Astrocyte (in vitro differentiated cells and primary cell): ENCODE measurements at regions not wholly inside any gene's neighbourhood (a gene's known extent, or its start where the extent isn't known, plus 50 kb on each side); places are given as distances from the start of the nearest gene placed in this dataset.
A peak's percentile ranks its signal among the peaks of the same experiment; 100 is the strongest.

ENCODE experiments used
- DNase-seq: peaks from one replicate; pipeline ENCODE4 v3.0.0-alpha.2; 2010; ENCODE audit warnings: low read depth
- FAIRE-seq: peaks from 2 replicates; lab custom pipeline; 2011; peaks lifted over from hg19 to GRCh38; lab: Jason Lieb, UNC
- H2AFZ ChIP-seq: 2 replicates; pipeline ENCODE4 v1.6.0; 2012; ENCODE audit warnings: low read depth, low read length, inconsistent platforms
- H3K27ac ChIP-seq: 2 replicates; pipeline ENCODE4 v1.5.1; 2011; ENCODE audit warnings: low read depth, low read length, inconsistent platforms
- H3K27me3 ChIP-seq: 2 replicates; pipeline ENCODE4 v1.6.0; 2011; ENCODE audit warnings: low read length, inconsistent platforms; ENCODE audit not compliant: insufficient read depth
- H3K36me3 ChIP-seq: 2 replicates; pipeline ENCODE4 v1.5.1; 2011; ENCODE audit warnings: low read length, inconsistent platforms; ENCODE audit not compliant: insufficient read depth
- H3K4me1 ChIP-seq: 2 replicates; pipeline ENCODE4 v1.5.1; 2011; ENCODE audit warnings: low read length, inconsistent platforms; ENCODE audit not compliant: insufficient read depth
- H3K4me2 ChIP-seq: 2 replicates; pipeline ENCODE4 v1.6.0; 2012; ENCODE audit warnings: low read length, inconsistent platforms
- H3K4me3 ChIP-seq: 2 replicates; pipeline ENCODE4 v1.5.1; 2011; ENCODE audit warnings: low read depth, mild to moderate bottlenecking, low read length, inconsistent platforms; ENCODE audit not compliant: insufficient read depth
- H3K79me2 ChIP-seq: 2 replicates; pipeline ENCODE4 v1.6.0; 2012; ENCODE audit warnings: mild to moderate bottlenecking, low read length, inconsistent platforms; ENCODE audit not compliant: insufficient read depth
- H3K9ac ChIP-seq: 2 replicates; pipeline ENCODE4 v1.6.0; 2012; ENCODE audit warnings: mild to moderate bottlenecking, low read length, inconsistent platforms
- H3K9me3 ChIP-seq: 2 replicates; pipeline ENCODE4 v1.5.1; 2012; ENCODE audit warnings: low read depth, mild to moderate bottlenecking, low read length, inconsistent platforms; ENCODE audit not compliant: insufficient read depth
- H4K20me1 ChIP-seq: 2 replicates; pipeline ENCODE4 v1.6.0; 2012; ENCODE audit warnings: low read length, inconsistent platforms; ENCODE audit not compliant: insufficient read depth
- H3K27ac Mint-ChIP-seq: one replicate; pipeline ENCODE4 v1.8.0; 2021; ENCODE audit warnings: mild to moderate bottlenecking, mixed read lengths; ENCODE audit not compliant: unreplicated experiment
- H3K27me3 Mint-ChIP-seq: one replicate; pipeline ENCODE4 v1.8.0; 2021; ENCODE audit warnings: low read depth, mixed read lengths; ENCODE audit not compliant: unreplicated experiment
- H3K36me3 Mint-ChIP-seq: one replicate; pipeline ENCODE4 v1.8.0; 2021; ENCODE audit warnings: low read depth, mixed read lengths; ENCODE audit not compliant: unreplicated experiment
- H3K4me1 Mint-ChIP-seq: one replicate; pipeline ENCODE4 v1.8.0; 2021; ENCODE audit warnings: low read depth, mixed read lengths; ENCODE audit not compliant: unreplicated experiment
- H3K4me3 Mint-ChIP-seq: one replicate; pipeline ENCODE4 v1.8.0; 2021; ENCODE audit warnings: mild to moderate bottlenecking, moderate library complexity, mixed read lengths; ENCODE audit not compliant: unreplicated experiment
- H3K9me3 Mint-ChIP-seq: one replicate; pipeline ENCODE4 v1.8.0; 2021; ENCODE audit warnings: mild to moderate bottlenecking, mixed read lengths; ENCODE audit not compliant: unreplicated experiment
- EZH2 ChIP-seq: IDR thresholded peaks from 2 replicates; pipeline ENCODE4 v1.6.1; 2012; ENCODE audit warnings: mild to moderate bottlenecking, low read length, inconsistent platforms; ENCODE audit not compliant: insufficient read depth
- TF ChIP-seq, protein P1 (sequence below): IDR thresholded peaks from 2 replicates; pipeline ENCODE4 v1.5.1; 2011; ENCODE audit warnings: low read depth, mild to moderate bottlenecking, inconsistent platforms, low read length, moderate library complexity; ENCODE audit not compliant: insufficient read depth

- Histone ChIP-seq H3K9me3 (no peaks in the 10 kb centered on the region), H3K27me3 (no peaks in the 10 kb centered on the region), H2AFZ (no peak overlapping the region), H3K4me1 (peaks cover 5% of the 10 kb centered on the region), H3K9ac (no peak overlapping the region), H3K79me2 (no peaks in the 10 kb centered on the region), H3K4me2 (peak overlapping the region; percentile 7), H3K27ac (no peak overlapping the region), H4K20me1 (no peaks in the 10 kb centered on the region), H3K4me3 (no peak overlapping the region), H3K36me3 (no peaks in the 10 kb centered on the region)
- DNase-seq (no peak), FAIRE-seq (no peak)
- no peaks in the 10 kb centered on the region for H3K27me3 Mint-ChIP-seq
- TF ChIP-seq, protein P1, sequence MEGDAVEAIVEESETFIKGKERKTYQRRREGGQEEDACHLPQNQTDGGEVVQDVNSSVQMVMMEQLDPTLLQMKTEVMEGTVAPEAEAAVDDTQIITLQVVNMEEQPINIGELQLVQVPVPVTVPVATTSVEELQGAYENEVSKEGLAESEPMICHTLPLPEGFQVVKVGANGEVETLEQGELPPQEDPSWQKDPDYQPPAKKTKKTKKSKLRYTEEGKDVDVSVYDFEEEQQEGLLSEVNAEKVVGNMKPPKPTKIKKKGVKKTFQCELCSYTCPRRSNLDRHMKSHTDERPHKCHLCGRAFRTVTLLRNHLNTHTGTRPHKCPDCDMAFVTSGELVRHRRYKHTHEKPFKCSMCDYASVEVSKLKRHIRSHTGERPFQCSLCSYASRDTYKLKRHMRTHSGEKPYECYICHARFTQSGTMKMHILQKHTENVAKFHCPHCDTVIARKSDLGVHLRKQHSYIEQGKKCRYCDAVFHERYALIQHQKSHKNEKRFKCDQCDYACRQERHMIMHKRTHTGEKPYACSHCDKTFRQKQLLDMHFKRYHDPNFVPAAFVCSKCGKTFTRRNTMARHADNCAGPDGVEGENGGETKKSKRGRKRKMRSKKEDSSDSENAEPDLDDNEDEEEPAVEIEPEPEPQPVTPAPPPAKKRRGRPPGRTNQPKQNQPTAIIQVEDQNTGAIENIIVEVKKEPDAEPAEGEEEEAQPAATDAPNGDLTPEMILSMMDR, result no peak
- TF ChIP-seq EZH2, result no peak
- no peak overlapping the region for H3K4me3 Mint-ChIP-seq
- H3K27ac Mint-ChIP-seq, result no peak overlapping the region
- H3K36me3 Mint-ChIP-seq, result no peaks in the 10 kb centered on the region
- H3K4me1 Mint-ChIP-seq, result peaks cover 5% of the 10 kb centered on the region
- no peaks in the 10 kb centered on the region for H3K9me3 Mint-ChIP-seq
Observed at GRCh38 chr5:124825250-124825982, 79.0 kb upstream of the ZNF608 start.

- Histone ChIP-seq H3K4me2 (no peak overlapping the region), H4K20me1 (no peaks in the 10 kb centered on the region), H3K4me3 (no peak overlapping the region), H3K36me3 (no peaks in the 10 kb centered on the region), H3K9ac (no peak overlapping the region), H3K79me2 (no peaks in the 10 kb centered on the region), H2AFZ (no peak overlapping the region), H3K9me3 (no peaks in the 10 kb centered on the region), H3K27ac (no peak overlapping the region), H3K27me3 (no peaks in the 10 kb centered on the region), H3K4me1 (peaks cover 5% of the 10 kb centered on the region)
- no peaks in the 10 kb centered on the region for H3K9me3 Mint-ChIP-seq
- no peak for DNase-seq
- no peak overlapping the region for H3K27ac Mint-ChIP-seq
- no peaks in the 10 kb centered on the region for H3K36me3 Mint-ChIP-seq
- peaks cover 5% of the 10 kb centered on the region for H3K4me1 Mint-ChIP-seq
- H3K27me3 Mint-ChIP-seq, result no peaks in the 10 kb centered on the region
- H3K4me3 Mint-ChIP-seq, result no peak overlapping the region
- no peak for FAIRE-seq
- TF ChIP-seq EZH2, result no peak
- TF ChIP-seq, protein P1, result no peak
Observed at GRCh38 chr5:124825983-124826337, 79.5 kb upstream of the ZNF608 start.

- FAIRE-seq, result no peak
- no peak overlapping the region for H3K4me3 ChIP-seq
- H3K36me3 Mint-ChIP-seq, result no peaks in the 10 kb centered on the region
Observed at GRCh38 chr5:124828731-124829234, 82.3 kb upstream of the ZNF608 start.

More at GRCh38 chr5:124828731-124829234, 82.3 kb upstream of the ZNF608 start:
- Histone ChIP-seq H3K79me2 (no peaks in the 10 kb centered on the region), H3K4me1 (peaks cover 5% of the 10 kb centered on the region), H3K4me2 (no peak overlapping the region), H3K9me3 (peaks cover 2% of the 10 kb centered on the region), H3K36me3 (no peaks in the 10 kb centered on the region), H2AFZ (no peak overlapping the region), H3K9ac (no peak overlapping the region), H3K27me3 (no peaks in the 10 kb centered on the region), H4K20me1 (no peaks in the 10 kb centered on the region), H3K27ac (no peak overlapping the region)
- H3K4me1 Mint-ChIP-seq, result peaks cover 5% of the 10 kb centered on the region
- no peak for TF ChIP-seq EZH2
- TF ChIP-seq, protein P1, result no peak
- no peak for DNase-seq
- H3K4me3 Mint-ChIP-seq, result no peak overlapping the region
- no peak overlapping the region for H3K27ac Mint-ChIP-seq
- H3K9me3 Mint-ChIP-seq, result peaks cover 12% of the 10 kb centered on the region
- no peaks in the 10 kb centered on the region for H3K27me3 Mint-ChIP-seq
